ENCODE measurements at regions not wholly inside any gene's neighbourhood (a gene's known extent, or its start where the extent isn't known, plus 50 kb on each side); places are given as distances from the start of the nearest gene placed in this dataset.

DNA sequence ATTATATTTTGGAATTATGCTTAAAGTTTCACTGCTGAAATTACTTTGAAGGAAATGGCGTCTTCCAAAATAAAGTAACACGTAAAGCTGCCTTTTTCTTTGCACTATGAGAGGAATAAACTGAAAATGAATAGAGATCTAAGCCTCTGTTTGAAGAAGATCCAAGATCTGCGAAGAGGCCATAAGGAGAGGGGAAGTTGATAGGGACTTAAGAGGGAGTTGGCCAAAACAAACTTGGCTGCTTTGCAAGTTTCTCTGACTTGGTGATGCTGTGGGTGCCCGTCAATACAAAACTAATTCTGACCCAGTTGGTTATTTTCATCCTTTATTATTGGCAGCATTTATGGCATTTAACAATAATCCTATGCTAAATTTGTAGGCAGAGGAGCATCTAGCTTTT, 190.2 kb upstream of the GBE1 start:
- peaks cover 3% of the 10 kb centered on the region for H3K9me3 Mint-ChIP-seq
- no peak overlapping the region for H3K4me3 Mint-ChIP-seq
- no peak overlapping the region for H3K27ac Mint-ChIP-seq
- no peaks in the 10 kb centered on the region for H3K27me3 Mint-ChIP-seq
- no peak for ATAC-seq (replicated peaks)
- no peaks in the 10 kb centered on the region for H3K36me3 Mint-ChIP-seq (ENCODE audit: low read depth)
- H3K4me1 Mint-ChIP-seq: no peaks in the 10 kb centered on the region

DNA sequence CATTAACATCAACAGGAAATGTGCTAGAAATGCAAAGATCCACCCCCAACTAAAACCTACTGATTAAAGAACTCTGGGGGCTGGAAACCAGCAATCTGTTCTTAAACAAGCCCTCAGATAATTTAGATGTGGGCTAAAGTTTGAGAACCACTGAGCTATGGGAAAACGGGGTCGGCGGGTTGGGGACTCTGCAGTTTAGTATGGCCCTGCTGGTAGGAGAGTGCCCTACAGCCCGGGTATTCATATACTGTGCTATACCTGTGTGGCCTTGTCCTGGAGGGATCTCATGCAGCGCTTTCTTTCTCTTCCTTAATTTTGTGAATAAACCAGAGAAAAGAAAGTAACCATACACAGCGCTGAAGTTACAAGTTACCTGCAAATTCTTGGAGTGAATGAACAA, 189.7 kb upstream of the GBE1 start:
- Mint-ChIP-seq H3K27ac (no peak overlapping the region), H3K9me3 (peaks cover 3% of the 10 kb centered on the region), H3K27me3 (no peaks in the 10 kb centered on the region), H3K36me3 (ENCODE audit: low read depth) (no peaks in the 10 kb centered on the region), H3K4me3 (no peak overlapping the region), H3K4me1 (no peaks in the 10 kb centered on the region)
- no peak for ATAC-seq (replicated peaks)

GRCh38 chr3:81947359-81947758, 185.9 kb upstream of the GBE1 start:
- ATAC-seq (replicated peaks): no peak
- Mint-ChIP-seq H3K9me3 (peaks cover 14% of the 10 kb centered on the region), H3K4me1 (no peaks in the 10 kb centered on the region), H3K36me3 (ENCODE audit: low read depth) (no peaks in the 10 kb centered on the region), H3K27ac (no peak overlapping the region), H3K27me3 (peaks cover 3% of the 10 kb centered on the region), H3K4me3 (no peak overlapping the region)

- H3K4me1 Mint-ChIP-seq: no peaks in the 10 kb centered on the region
- H3K9me3 Mint-ChIP-seq: peaks cover 4% of the 10 kb centered on the region
- H3K27me3 Mint-ChIP-seq: no peaks in the 10 kb centered on the region
- H3K36me3 Mint-ChIP-seq (ENCODE audit: low read depth): no peaks in the 10 kb centered on the region
- no peak for ATAC-seq (replicated peaks)
- no peak overlapping the region for H3K27ac Mint-ChIP-seq
- no peak overlapping the region for H3K4me3 Mint-ChIP-seq
Measured at GRCh38 chr3:81938681-81939080, 177.2 kb upstream of the GBE1 start.

DNA sequence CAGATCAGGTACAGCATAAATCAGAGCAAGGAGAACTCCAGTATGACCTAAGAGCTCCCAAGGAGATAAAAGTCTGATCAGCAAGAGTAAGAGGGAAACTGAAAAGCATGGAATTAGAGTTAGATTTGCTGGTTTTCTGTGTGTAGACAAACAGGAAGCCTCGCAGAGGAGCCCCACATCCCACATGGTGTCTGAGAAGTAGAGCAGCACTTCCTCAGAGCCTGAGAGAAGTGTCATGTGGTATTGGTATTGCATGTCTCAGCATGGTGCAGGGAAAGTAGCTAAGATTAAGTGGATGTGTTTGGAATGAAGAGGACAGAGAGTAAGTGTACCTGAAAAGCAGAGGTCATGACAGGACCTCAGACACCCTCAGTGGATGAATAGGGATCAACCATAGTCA, 175.4 kb upstream of the GBE1 start:
- no peak for ATAC-seq (replicated peaks)
- Mint-ChIP-seq H3K4me3 (no peak overlapping the region), H3K4me1 (no peaks in the 10 kb centered on the region), H3K36me3 (ENCODE audit: low read depth) (no peaks in the 10 kb centered on the region), H3K27me3 (no peaks in the 10 kb centered on the region), H3K9me3 (no peaks in the 10 kb centered on the region), H3K27ac (no peak overlapping the region)

DNA sequence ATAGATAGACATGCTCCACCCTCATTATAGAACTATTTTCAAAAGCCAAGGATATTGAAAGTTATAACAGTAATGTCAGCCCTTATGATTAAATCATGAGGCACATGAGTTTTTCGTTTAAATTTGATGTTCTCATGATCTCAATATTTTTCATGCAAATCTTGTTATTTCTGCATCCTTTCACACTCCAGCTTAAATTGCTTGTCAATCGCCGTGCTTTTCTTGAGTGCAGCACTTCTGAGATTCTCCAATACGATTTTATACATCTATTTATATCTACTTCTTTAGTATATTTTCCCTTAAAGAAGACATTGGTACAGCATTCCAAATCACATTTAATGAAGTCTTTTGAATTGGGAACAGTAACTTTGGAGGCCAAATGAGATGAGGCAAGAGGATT, 171.2 kb upstream of the GBE1 start:
- Mint-ChIP-seq H3K9me3 (no peaks in the 10 kb centered on the region), H3K36me3 (ENCODE audit: low read depth) (no peaks in the 10 kb centered on the region), H3K4me3 (no peak overlapping the region), H3K27me3 (no peaks in the 10 kb centered on the region), H3K4me1 (no peaks in the 10 kb centered on the region), H3K27ac (no peak overlapping the region)
- ATAC-seq (replicated peaks): no peak

- H3K27me3 Mint-ChIP-seq: no peaks in the 10 kb centered on the region
- no peaks in the 10 kb centered on the region for H3K9me3 Mint-ChIP-seq
- no peak overlapping the region for H3K4me3 Mint-ChIP-seq
- H3K36me3 Mint-ChIP-seq (ENCODE audit: low read depth): no peaks in the 10 kb centered on the region
- H3K4me1 Mint-ChIP-seq: no peaks in the 10 kb centered on the region
- ATAC-seq (replicated peaks): no peak
- H3K27ac Mint-ChIP-seq: no peak overlapping the region
Measured at GRCh38 chr3:81931265-81932251, 170.1 kb upstream of the GBE1 start.

DNA sequence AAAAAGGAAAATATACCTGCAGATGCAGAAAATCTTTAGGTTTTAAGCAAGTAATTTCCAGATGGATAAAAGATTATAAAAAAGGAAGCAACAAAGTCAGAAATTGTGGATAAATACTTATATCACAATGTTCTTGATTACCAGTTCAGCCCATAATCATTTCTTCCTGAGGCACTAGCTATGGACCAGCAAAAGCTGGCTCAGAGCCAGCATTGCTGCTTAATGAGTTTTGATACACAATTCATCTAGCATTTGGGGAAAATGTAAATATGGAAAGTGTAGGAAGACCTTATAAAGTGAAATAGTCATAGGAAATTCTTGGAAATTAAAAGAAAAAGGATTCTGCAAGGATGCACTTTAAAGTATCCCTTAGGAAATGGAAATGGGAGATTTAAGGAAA, 168.3 kb upstream of the GBE1 start:
- ATAC-seq (replicated peaks): no peak

DNA sequence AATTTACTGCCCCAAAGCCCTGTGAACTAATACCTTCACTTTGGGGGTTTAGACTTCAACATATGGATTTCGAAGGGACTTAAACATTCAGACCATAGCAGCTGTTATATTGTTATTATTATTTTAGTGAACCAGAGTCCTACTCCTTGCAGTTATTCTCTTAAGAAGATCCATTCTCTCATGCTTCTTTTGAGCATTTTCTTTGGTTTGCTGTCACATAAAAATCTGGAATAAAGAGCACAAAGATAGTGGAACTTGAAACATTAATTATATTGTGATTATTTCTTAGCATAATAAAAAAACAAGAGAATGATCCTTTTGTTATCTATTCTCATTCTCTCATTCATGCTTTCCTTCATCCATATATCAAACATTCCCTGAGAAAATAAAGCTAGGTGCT, 166.4 kb upstream of the GBE1 start:
- H3K4me3 Mint-ChIP-seq: no peak overlapping the region
- no peaks in the 10 kb centered on the region for H3K4me1 Mint-ChIP-seq
- no peak overlapping the region for H3K27ac Mint-ChIP-seq
- no peaks in the 10 kb centered on the region for H3K9me3 Mint-ChIP-seq
- no peaks in the 10 kb centered on the region for H3K36me3 Mint-ChIP-seq (ENCODE audit: low read depth)
- peaks cover 5% of the 10 kb centered on the region for H3K27me3 Mint-ChIP-seq
- no peak for ATAC-seq (replicated peaks)

More for the DNA sequence above, 168.3 kb upstream of the GBE1 start:
- Mint-ChIP-seq H3K27ac (no peak overlapping the region), H3K4me3 (no peak overlapping the region), H3K27me3 (no peaks in the 10 kb centered on the region), H3K9me3 (no peaks in the 10 kb centered on the region), H3K36me3 (ENCODE audit: low read depth) (no peaks in the 10 kb centered on the region), H3K4me1 (no peaks in the 10 kb centered on the region)

GRCh38 chr3:81925385-81925784, 163.9 kb upstream of the GBE1 start:
- Mint-ChIP-seq H3K4me1 (no peaks in the 10 kb centered on the region), H3K27me3 (peaks cover 11% of the 10 kb centered on the region), H3K27ac (no peak overlapping the region), H3K9me3 (no peaks in the 10 kb centered on the region), H3K36me3 (ENCODE audit: low read depth) (no peaks in the 10 kb centered on the region), H3K4me3 (no peak overlapping the region)
- no peak for ATAC-seq (replicated peaks)

- H3K36me3 Mint-ChIP-seq (ENCODE audit: low read depth): no peaks in the 10 kb centered on the region
- ATAC-seq (replicated peaks): no peak
- no peaks in the 10 kb centered on the region for H3K4me1 Mint-ChIP-seq
- H3K4me3 Mint-ChIP-seq: no peak overlapping the region
- H3K27ac Mint-ChIP-seq: no peak overlapping the region
- no peaks in the 10 kb centered on the region for H3K9me3 Mint-ChIP-seq
- peaks cover 12% of the 10 kb centered on the region for H3K27me3 Mint-ChIP-seq
Measured at GRCh38 chr3:81923038-81923437, 161.6 kb upstream of the GBE1 start.

DNA sequence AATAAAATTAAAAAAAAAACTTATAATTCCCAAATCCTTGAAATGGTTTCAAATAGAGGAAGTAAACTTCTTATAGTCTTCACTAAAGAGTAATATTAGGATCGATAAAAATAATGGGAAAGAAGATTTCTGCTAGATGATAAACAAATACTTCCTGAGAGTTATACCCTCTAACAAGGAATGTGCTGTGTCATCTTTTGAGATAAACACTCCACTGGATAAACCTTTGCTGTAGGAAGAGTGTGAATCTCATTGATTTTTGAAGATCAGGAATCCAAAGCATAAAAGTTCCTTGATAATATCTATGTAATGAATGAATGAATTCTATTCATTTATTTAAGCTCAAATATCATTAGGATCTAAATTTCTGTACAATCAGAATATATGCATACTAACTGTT, 161.0 kb upstream of the GBE1 start:
- Mint-ChIP-seq H3K4me1 (no peaks in the 10 kb centered on the region), H3K27me3 (peaks cover 17% of the 10 kb centered on the region), H3K9me3 (no peaks in the 10 kb centered on the region), H3K4me3 (no peak overlapping the region), H3K27ac (no peak overlapping the region), H3K36me3 (ENCODE audit: low read depth) (no peaks in the 10 kb centered on the region)
- no peak for ATAC-seq (replicated peaks)

DNA sequence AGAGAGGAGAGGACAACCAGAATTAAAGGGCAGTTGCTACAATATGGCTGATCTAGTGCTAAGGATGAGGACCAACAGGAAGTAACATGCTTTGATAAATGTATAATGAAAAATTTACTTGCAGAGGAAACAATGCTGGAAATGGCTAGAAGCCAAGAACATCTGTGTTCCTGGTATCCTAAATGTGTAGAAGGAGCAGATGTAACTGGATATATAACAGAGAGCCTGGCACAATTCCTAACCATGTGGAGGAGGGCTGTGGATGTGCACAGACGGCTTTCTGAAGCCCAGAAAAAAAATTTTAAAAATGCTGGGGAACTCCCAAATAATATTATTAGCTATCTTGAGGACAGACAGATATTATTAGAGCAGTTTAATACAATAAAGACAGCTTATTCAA, 159.4 kb upstream of the GBE1 start:
- Mint-ChIP-seq H3K27me3 (peaks cover 19% of the 10 kb centered on the region), H3K4me3 (no peak overlapping the region), H3K36me3 (ENCODE audit: low read depth) (no peaks in the 10 kb centered on the region), H3K27ac (no peak overlapping the region), H3K4me1 (no peaks in the 10 kb centered on the region), H3K9me3 (no peaks in the 10 kb centered on the region)
- no peak for ATAC-seq (replicated peaks)

- no peaks in the 10 kb centered on the region for H3K36me3 Mint-ChIP-seq (ENCODE audit: low read depth)
- no peaks in the 10 kb centered on the region for H3K9me3 Mint-ChIP-seq
- H3K27me3 Mint-ChIP-seq: peaks cover 14% of the 10 kb centered on the region
- no peak overlapping the region for H3K4me3 Mint-ChIP-seq
- ATAC-seq (replicated peaks): no peak
- H3K4me1 Mint-ChIP-seq: no peaks in the 10 kb centered on the region
- H3K27ac Mint-ChIP-seq: no peak overlapping the region
Measured at GRCh38 chr3:81916890-81917289, 155.4 kb upstream of the GBE1 start.

- Mint-ChIP-seq H3K4me3 (no peak overlapping the region), H3K27me3 (peaks cover 12% of the 10 kb centered on the region), H3K27ac (no peak overlapping the region), H3K4me1 (no peaks in the 10 kb centered on the region), H3K9me3 (no peaks in the 10 kb centered on the region), H3K36me3 (ENCODE audit: low read depth) (no peaks in the 10 kb centered on the region)
- ATAC-seq (replicated peaks): no peak
Measured at GRCh38 chr3:81913886-81914663, 152.6 kb upstream of the GBE1 start.
